Stimulated activated CD4-positive, alpha-beta T cell treated with anti-CD3 and anti-CD28 coated beads, Interleukin-12 subunit alpha, Interleukin-12 subunit beta, amount 100 ng/mL, for 24 hours (primary cell): ENCODE measurements at regions not wholly inside any gene's neighbourhood (a gene's known extent, or its start where the extent isn't known, plus 50 kb on each side); places are given as distances from the start of the nearest gene placed in this dataset.

Source experiments
- DNase-seq, 2 experiments: peaks; one replicate each; pipeline ENCODE4 v3.0.0-alpha.2; 2020; ENCODE audit warnings: low read depth in 2 of 2

DNA sequence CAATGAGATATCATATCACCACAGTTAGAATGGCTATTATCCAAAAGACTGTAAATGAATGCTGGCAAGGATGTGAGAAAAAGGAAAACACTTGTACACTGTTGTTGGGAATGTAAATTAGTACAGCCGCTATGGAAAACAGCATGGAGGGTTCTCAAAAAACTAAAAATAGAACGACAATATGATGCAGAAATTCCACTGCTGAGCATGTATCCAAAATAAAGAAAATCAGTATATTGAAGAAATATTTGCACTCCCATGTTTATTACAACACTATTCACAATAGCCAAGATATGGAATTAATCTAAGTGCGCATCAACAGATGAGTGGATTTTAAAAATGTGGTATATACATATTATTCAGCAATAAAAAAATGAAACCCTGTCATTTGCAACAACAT lies 898.9 kb upstream of the MAN1A1 start:
- no peak for DNase-seq

DNA sequence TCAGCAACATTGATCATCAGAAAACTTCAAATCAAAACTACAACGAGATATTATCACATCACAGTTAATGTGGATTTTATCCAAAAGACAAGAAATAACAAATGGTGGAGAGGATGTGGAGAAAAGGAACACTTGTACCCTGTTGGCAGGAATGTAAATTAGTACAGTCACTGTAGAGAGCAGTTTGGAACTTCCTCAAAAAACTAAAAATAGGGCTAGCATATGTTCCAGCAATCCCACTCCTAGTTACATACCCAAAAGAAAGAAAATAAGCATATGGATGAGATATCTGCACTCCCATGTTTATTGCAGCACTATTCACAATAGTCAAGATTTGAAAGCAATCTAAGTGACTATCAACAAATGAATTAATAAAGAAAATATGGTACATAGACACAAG lies 887.7 kb upstream of the MAN1A1 start:
- DNase-seq: no peak

DNA sequence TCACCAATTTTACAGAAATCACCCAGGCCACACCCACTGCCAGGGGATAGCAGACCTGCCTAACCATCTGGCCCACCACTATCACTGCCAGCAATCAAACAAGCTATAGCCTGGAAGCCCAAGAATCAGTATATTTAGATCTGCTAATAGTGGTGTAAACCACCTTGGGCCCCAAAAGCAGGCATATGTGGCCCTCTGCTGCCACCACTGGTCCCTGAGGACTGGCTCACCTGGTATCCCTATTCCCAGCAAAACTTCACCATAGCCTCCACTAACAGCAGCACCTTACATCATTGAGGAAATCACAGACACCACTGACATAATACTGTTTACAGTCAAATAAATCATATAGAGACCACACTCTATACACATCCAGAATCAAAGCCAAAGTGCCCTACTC lies 880.4 kb upstream of the MAN1A1 start:
- DNase-seq: no peak

DNA sequence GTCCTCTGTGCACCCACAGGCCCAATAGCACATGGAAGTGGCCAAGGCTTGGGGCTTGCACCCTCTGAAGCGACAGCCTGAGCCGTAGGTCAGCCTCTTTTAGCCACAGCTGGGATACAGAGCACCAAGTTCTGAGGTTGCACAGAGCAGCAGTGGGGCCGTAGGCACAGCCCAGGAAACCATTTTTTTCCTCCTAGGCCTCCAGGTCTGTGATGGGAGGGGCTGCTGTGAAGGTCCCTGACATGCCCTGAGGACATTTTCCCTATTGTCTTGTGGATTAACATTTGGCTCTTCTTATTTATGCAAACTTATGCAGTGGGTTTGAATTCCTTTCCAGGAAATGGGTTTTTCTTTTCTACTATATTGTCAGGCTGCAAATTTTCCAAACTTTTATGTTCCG lies 878.7 kb upstream of the MAN1A1 start:
- DNase-seq: no peak

DNA sequence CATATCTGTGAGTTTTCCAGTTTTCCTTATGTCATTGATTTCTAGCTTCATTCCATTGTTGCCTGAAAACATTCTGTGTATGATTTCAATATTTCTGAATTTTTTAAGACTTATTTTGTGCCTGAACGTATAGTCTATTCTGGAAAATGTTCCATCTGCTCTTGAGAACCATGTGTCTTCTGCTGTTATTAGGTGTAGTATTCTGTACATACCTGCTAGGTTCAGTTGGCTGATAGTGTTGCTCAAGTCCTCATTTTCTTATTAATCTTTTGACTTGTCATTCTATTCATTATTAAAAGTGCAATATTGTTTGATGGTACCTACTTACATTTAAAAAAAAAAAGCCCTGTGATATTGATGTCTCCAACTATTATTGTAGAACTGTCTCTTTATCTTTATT lies 869.8 kb upstream of the MAN1A1 start:
- no peak for DNase-seq

DNA sequence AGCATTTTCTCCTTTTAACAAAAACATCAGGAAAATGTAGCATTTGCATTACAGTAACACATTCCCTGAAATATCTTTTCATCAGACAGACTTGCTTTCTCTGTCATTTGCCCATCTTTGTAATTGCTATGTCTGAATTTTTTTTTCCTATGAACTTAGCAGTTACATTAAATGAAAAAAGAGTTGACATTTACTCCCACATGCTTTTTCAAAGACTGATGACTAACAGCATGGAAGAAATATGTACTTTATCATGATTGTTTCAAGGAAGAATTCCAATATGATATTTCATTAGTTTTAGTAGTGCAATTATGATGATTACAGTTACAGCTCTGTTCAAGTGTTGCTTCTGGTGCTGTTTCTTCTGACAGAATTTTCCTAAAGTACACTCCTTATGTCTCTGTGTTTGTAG lies 864.5 kb upstream of the MAN1A1 start:
- DNase-seq: no peak

DNA sequence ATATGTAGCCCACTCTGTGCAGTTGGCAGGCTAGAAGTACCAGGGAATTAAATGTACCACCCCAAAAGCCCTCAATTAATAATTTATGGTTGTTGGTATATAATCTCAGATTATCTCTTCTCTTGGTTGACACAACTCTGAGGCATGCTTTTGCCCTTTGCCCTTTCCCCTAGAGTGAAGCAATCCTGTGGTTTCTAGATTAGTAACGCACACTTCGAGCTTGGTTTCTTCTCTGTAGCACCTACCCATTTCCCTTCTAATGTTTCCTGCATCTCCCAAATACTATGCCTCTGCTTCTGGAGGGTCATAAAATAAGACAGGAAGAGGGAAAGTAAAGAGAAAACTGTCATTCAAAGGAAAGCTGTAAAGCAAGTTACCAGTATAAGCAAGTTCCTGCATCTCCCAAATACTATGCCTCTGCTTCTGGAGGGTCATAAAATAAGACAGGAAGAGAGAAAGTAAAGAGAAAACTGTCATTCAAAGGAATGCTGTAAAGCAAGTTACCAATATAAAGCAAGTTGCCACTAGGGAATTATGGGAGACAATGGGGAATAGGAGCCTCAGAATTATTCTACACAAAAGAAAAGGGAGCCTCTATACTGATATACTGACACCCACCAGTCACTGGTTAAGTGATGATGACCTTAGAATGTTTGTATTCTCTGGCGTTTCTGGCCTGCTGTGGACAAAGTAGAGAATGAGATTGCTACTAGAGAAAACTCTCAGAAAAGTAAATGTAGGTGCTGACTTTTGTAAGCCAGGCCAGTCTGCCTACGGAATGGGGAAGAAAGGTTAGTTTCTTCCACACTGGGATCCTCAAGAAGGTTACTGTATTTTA lies 862.6 kb upstream of the MAN1A1 start:
- DNase-seq: no peak

DNA sequence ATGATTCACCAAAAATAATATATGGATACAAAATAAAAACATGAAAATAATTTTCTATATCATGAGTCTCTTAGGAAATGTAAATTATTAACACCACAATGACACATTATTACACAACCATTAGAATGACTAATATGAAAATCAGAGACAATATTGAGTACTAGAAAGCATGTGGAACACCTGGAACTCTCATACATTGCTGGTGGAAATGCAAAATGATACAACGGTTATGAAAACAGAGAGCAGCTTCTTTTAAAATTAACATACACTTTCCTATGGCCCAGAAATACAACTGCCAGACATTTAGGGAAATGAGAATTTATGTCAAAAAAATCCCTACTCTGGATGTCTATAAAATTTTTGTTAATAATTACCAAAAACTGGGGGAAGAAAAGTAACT lies 853.3 kb upstream of the MAN1A1 start:
- no peak for DNase-seq

DNA sequence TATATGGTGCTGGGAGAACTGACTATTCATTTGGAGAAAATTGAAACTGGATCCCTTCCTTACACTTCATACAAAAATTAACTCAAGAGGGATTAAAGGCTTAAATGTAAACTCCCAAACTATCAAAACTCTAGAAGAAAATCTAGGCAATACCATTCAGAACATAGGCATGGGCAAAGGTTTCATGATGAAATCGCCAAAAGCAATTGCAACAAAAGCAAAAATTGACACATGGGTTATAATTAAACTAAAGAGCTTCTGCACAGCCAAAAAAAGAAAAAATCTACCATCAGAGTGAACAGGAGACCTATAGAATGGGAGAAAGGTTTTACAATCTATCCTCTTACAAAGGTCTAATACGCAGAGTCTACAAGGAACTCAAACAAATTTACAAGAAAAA lies 851.3 kb upstream of the MAN1A1 start:
- no peak for DNase-seq

DNA sequence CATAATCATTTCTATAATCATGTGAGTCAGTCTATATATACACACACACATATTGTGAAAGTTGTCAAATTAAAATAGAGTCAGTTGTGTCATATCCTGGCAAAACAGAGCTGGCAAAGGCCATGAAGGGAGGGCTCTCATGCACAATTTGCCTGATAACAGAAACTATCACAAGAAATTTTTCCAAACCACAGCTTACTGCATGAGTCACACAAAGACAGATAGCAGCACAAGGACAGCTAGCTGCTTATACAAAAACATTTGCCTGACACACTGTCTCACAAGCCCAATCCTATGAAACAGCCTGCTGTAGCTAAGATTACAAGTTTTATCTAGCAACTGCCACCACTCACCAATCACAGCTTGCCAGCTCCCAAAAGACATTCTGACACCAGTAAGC lies 848.5 kb upstream of the MAN1A1 start:
- no peak for DNase-seq

DNA sequence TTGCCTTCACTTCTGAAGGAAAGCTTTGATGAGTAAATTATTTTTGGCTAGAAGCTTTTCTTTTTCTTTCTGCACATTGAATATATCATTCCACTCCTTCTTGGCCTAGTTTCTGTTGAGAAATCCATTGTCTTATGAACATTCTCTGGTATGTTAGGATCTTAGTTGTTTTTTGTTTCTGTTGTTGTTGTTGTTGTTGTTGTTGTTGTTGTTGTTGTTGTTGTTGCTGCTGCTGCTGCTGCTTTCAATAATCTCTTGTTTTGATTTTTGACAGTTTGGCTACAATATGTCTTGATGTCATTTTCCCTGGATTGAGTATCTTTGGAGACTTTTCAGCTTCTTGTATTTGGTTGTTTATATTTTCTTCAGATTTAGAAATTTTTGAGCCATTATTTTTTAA lies 836.5 kb upstream of the MAN1A1 start:
- DNase-seq: no peak

DNA sequence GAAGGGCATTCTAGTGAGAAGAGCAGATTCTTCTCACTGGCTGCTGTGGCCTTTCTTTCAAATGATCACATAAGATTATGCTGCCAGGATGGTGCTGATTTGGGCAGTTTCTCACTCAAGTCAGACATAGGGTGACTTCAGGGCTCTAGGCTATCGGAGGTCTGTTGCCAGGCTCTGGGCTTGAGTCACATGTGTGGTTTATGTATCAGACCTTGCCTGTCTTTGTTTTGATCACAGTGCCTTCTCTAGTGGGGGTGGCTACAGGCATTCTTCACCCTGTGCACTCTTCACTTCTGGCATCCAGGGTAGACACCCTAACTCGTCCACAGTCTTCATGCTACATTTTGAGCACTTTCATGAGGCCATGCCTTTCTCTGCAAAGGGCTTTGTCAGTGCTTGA lies 823.7 kb upstream of the MAN1A1 start:
- DNase-seq: no peak

DNA sequence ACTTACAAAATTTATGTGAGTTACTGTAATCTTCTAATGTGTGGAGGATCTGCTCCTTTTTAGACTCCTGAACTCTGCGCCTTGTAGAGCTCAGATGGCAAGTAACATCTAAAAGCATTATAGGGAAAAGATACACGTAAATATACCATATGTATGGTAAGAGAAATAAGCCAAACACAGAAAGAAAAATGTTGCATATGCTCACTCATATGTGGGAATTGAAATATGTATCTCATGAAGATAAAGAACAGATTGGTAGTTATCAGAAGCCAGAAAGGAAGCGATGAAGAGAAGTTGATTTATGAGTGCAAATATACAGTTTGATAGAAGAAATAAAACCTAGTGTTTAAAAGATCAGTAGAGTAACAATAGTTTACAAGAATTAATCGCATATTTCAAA lies 815.0 kb upstream of the MAN1A1 start:
- no peak for DNase-seq

DNA sequence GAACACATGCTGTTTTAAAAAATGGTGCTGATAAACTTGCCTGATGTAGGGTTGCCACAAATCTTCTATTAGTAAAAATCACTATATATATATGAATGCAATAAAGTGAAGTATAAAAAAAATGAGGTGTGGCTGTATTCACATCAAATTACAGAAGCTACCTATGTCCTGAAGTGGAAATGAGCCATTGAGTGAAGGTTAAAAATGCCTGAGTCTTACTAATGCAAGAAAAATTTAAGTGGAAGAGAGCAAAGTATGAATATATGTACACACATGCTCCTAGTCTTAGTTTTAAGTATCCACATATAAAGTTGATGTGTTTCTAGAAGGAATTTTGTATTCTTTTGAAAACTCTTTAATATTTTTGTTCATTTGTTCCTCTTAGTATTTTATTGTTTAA lies 808.3 kb upstream of the MAN1A1 start:
- DNase-seq: no peak

DNA sequence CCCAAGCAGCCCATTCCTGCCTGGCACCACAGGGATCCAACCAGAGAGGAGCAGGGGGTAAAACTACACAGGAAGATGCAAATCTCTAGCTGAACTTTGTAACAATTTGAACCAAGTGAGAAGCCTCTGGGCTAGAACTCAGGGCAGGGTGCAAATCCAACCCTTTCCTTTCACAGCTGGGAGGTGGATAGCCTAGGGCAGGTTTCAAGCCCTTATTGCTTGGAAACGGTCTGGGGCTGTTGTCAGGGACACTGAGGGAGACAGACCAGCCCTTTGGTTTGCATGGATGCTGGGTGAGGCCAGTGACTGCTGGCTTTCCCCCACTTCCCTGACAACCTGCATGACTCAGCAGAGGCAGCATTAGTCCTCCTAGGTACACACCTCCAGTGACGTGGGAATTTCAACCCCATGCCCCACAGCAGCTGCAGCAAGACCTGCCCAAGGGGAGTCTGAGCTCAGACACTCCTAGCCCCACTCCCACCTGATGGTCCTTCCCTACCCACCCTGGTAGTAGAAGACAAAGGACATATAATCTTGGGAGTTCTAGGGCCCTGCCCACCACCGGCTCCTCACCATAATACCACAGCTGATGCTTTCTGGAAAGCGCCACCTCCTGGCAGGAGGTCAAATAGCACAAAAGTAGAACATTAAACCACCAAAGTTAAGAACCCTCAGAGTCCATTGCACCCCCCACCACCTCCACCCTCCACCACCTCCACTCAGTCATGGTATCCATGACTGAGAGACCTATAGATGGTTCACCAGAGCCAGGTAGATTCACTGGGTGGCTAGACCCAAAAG lies 797.7 kb upstream of the MAN1A1 start:
- DNase-seq: no peak

DNA sequence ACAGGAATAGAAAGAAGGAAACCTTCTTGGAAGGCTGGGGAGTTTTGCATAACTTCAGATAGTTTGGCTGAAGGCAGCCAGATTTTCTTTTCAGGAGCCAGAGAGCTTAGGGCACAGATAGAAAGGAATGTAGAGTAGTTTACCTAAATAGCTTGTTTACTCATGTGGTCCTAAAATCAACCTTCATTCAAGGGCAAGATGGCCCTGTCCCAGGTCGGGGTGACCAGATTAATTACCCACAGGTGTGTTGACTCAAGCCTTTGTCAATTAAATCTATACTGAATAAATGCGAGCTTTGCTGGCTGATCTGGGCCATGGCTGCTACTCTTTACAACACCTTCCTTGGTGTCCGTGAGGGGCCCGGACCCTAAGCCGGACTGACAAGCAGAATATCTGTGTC lies 792.0 kb upstream of the MAN1A1 start:
- no peak for DNase-seq

DNA sequence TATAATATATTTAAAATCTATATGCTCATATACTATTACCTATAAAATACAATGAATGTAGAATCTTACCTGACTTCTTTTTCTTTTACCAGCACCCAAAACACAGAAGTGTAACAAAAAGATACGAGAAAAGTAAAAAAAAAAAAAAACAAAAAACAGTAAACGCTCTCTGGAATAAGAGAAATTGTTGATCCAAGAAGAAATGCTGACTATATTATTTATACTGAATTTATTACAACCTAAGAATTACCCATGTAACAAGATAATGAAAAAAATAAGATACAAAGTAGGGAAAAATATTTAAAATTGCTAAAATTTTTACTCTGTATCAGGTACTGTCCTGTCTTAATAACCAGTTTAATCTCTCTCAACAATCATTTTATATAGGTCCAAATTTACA lies 787.9 kb upstream of the MAN1A1 start:
- DNase-seq: no peak

DNA sequence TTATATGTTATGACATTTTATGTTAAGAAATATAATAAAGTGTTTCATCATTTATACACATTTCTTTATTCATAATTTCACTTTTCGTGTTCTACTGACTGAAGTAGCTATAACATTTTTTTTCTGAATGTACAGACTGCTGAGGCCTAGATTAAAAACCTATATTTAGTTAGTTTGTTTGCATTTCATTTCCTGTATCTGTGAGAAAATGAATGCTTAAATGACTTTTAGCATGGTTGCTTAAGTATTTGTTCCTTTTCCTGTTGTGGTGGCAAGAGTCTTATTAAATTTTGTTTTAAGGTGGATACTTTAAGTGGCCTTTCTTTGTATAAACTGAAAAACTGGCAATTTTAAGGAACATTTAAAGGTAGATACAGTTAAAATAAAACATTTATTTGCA lies 779.7 kb upstream of the MAN1A1 start:
- no peak for DNase-seq

DNA sequence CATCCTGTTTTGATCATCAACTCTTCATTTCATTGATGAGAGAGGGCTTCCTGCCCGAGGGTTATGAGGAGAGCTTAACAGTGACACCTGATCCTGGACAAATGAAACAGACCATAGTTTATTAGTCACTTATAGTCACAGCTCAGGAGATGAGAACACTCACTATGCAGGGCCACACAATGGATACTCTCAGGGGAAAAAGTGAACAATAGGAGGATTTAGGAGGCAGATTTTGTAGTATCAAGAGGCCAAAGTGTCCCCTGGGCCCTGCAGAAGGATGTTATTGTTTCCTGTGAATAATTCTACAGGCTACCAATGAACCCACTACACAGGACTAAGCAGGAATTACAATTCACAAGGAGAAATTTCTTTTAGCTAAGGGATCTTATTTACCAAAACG lies 772.8 kb upstream of the MAN1A1 start:
- DNase-seq: no peak

DNA sequence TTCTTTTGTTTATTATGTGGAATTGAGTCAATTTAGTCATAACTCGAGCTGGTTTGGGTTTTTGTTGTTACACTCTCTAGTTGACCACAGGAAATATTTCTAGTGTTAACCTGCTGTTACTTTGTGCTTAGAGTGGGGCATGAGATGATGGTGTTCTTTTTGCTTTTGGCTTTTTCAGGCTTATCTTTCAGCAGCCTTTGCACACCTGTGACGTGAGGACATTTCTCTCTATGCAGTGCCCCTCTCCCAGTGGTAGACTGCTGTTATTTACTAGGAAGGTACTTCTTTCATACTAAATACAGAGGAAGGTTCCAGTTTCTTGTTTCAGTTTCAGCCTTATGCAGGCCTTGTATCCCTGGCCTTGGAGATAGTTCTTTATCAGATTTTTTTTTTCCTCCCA lies 766.8 kb upstream of the MAN1A1 start:
- no peak for DNase-seq

DNA sequence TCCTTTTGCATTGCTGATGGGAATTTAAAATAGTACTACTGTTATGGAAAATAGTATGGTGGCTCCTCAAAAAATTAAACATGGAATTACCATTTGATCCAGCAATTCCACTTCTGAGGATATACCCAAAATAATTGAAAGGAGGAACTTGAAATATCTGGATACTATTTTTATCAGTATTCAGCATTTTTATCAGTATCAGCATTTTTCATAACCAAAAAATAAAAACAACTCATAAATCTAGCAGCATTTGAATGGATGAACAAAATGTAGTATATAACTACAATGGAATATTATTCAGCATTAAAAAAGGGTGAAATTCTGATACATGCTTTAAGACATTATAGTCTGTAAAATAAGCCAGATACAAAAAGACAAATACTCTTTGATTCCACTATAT lies 763.4 kb upstream of the MAN1A1 start:
- no peak for DNase-seq

DNA sequence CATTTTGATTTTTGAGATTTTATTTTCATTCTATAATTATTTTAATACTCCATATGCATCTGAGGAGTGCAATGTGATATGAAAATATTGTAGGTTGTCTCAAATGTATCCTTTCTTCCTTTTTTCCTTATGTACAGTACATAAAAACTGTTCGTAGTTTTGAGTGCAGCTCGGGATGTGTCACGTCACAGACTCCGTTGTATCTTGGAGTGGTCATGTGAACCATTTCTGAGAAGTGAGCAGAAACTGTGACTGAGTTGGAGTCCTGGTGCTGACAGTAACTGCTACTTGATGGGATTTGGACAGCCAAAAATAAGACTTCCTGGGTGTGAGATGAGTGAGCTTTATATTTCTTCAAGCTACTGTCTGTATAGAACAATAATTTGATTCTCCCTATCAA lies 761.4 kb upstream of the MAN1A1 start:
- DNase-seq: no peak

DNA sequence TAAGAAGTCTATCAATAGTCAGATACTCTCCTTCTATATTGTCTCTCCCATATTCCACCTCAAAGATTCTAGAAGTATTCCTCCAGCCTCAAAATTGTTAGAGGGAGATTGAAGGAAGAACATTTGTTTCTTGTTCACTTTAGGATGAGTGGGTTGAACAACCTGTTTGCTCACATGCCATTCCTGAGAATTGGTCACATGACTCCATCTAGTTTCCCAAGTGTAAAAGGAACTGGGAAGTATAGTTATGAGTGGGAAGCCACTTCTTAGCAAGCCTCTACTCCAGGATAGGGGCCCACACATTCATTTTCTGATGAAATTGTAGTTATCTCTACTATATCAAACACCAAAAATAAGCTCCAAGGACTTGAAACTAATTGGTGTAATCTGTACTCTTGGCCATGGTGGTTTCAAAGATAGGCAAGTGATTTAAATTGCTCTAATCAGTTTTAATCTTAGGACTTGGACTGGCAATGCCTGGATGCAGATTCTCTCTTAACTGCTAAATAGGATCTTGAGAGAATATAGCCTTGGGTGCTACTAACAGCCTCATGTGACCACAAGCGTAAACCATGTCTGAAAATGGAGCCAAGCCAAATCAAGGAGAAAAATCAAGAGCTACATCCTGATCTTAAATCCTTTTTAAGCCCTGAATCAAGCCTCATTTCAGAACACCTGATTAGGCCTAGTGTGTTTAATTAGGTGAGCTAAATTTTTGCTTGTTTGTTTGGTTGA lies 758.7 kb upstream of the MAN1A1 start:
- no peak for DNase-seq
